Mammary epithelial cell (primary cell): ENCODE measurements at regions not wholly inside any gene's neighbourhood (a gene's known extent, or its start where the extent isn't known, plus 50 kb on each side); places are given as distances from the start of the nearest gene placed in this dataset.

Source experiments
- EZH2 ChIP-seq: IDR thresholded peaks from 2 replicates; pipeline ENCODE4 v1.6.1; 2012; ENCODE audit warnings: low read length, inconsistent platforms, borderline replicate concordance
- TF ChIP-seq, protein P1 (sequence below), 2 donors: IDR thresholded peaks in 1 of 2; conservative IDR thresholded peaks in 1 of 2; 2 replicates each; pipeline ENCODE4 v1.5.1; 2011 to 2012; ENCODE audit warnings: inconsistent platforms in 2 of 2, low read length in 2 of 2, mild to moderate bottlenecking in 2 of 2, control low read depth in 1 of 2, low read depth in 1 of 2; ENCODE audit not compliant: insufficient read depth in 1 of 2; ENCODE audit errors: extremely low read depth in 1 of 2

DNA sequence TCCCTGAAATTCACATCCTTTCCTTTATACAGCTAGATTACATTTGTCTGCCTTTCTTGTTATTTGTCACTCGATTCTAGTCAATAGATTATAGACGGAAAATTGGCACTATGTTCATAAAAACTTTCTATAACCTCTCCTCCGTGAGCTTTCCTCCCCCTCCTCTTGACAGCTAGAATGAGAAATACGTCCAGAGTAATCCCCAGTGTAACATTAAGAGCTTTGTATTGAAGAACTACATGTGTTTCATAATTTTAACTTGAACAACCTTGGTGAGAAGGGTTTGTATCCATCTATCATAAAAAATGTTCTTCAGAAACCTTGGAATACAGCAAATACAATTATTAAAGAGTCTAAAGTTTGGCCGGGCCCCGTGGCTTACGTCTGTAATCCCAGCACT lies 1707.4 kb downstream of the PCDH7 start:
- no peak for TF ChIP-seq EZH2
- TF ChIP-seq, protein P1, sequence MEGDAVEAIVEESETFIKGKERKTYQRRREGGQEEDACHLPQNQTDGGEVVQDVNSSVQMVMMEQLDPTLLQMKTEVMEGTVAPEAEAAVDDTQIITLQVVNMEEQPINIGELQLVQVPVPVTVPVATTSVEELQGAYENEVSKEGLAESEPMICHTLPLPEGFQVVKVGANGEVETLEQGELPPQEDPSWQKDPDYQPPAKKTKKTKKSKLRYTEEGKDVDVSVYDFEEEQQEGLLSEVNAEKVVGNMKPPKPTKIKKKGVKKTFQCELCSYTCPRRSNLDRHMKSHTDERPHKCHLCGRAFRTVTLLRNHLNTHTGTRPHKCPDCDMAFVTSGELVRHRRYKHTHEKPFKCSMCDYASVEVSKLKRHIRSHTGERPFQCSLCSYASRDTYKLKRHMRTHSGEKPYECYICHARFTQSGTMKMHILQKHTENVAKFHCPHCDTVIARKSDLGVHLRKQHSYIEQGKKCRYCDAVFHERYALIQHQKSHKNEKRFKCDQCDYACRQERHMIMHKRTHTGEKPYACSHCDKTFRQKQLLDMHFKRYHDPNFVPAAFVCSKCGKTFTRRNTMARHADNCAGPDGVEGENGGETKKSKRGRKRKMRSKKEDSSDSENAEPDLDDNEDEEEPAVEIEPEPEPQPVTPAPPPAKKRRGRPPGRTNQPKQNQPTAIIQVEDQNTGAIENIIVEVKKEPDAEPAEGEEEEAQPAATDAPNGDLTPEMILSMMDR (conservative IDR thresholded peaks at IDR 0.05 in 1 of 2, IDR thresholded peaks at IDR 0.05 in 1 of 2; ENCODE audit: extremely low read depth in 1 of 2, insufficient read depth in 1 of 2, low read depth in 1 of 2, low read length in 2 of 2) = no peak
